PC-3 (cell line): ENCODE measurements at regions not wholly inside any gene's neighbourhood (a gene's known extent, or its start where the extent isn't known, plus 50 kb on each side); places are given as distances from the start of the nearest gene placed in this dataset.

Experiments used
- ATAC-seq: fragments of 200-7000 bp; cut with Tn5 transposase; 2 replicates; pipeline ENCODE4 v1.9.1; 2020; ENCODE audit warnings: mild to moderate bottlenecking, moderate library complexity
- BruUV-seq: library from RNA; stranded (reverse); fragments of 400-500 nt; replicated peaks from 2 replicates; lab custom pipeline; 2021; lab: Mats Ljungman, UMichigan
- CTCF ChIA-PET: fragments of 300-600 bp; sonication (Branson Sonifier 250); formaldehyde crosslinking; loops from one replicate; lab custom pipeline; 2022; ENCODE audit warnings: antibody characterized with exemption; lab: Charles Lee
- POLR2A ChIA-PET: fragments of 300-600 bp; sonication (Branson Sonifier 250); formaldehyde crosslinking; loops from one replicate; lab custom pipeline; 2022; ENCODE audit warnings: antibody characterized with exemption; ENCODE audit not compliant: unreplicated experiment; lab: Charles Lee
- DNase-seq: peaks from one replicate; pipeline ENCODE4 v3.0.0-alpha.2; 2015
- H2AFZ ChIP-seq: fragments of 300-600 bp; sonication (generic); 2 replicates; pipeline ENCODE4 v1.6.0; 2016; ENCODE audit warnings: antibody characterized with exemption, low read length
- H3F3A ChIP-seq: fragments of 300-600 bp; sonication (generic); one replicate; pipeline ENCODE4 v1.6.0; 2017; ENCODE audit warnings: antibody characterized with exemption, low read length, control low read depth, mild to moderate bottlenecking; ENCODE audit not compliant: unreplicated experiment
- H3K27ac ChIP-seq: fragments of 300-600 bp; sonication (generic); 2 replicates; pipeline ENCODE4 v1.5.1; 2016; ENCODE audit warnings: mild to moderate bottlenecking, low read length
- H3K27me3 ChIP-seq: fragments of 300-600 bp; sonication (generic); 2 replicates; pipeline ENCODE4 v1.6.1; 2016; ENCODE audit warnings: low read length, mixed read lengths
- H3K36me3 ChIP-seq: fragments of 300-600 bp; sonication (generic); 2 replicates; pipeline ENCODE4 v1.6.1; 2016; ENCODE audit warnings: low read depth, mixed run types, low read length, mixed read lengths
- H3K4me1 ChIP-seq: fragments of 300-600 bp; sonication (generic); 2 replicates; pipeline ENCODE4 v1.5.1; 2016; ENCODE audit warnings: low read length; ENCODE audit not compliant: insufficient read depth
- H3K4me2 ChIP-seq: fragments of 300-600 bp; sonication (generic); 2 replicates; pipeline ENCODE4 v1.6.0; 2016; ENCODE audit warnings: low read length
- H3K4me3 ChIP-seq: fragments of 300-600 bp; sonication (generic); 2 replicates; pipeline ENCODE4 v1.5.1; 2016; ENCODE audit warnings: mild to moderate bottlenecking, low read length, mixed read lengths
- H3K79me2 ChIP-seq: fragments of 300-600 bp; sonication (generic); 2 replicates; pipeline ENCODE4 v1.6.1; 2017; ENCODE audit warnings: low read length, mixed read lengths
- H3K9ac ChIP-seq: fragments of 300-600 bp; sonication (generic); 2 replicates; pipeline ENCODE4 v1.6.0; 2016; ENCODE audit warnings: mild to moderate bottlenecking, low read length
- H3K9me2 ChIP-seq: fragments of 300-600 bp; sonication (generic); replicated peaks from 2 replicates; pipeline ENCODE4 v1.6.1; 2016; ENCODE audit warnings: mixed run types, low read length, mixed read lengths
- H3K9me3 ChIP-seq: fragments of 300-600 bp; sonication (generic); 2 replicates; pipeline ENCODE4 v1.6.1; 2016; ENCODE audit warnings: low read length, mixed read lengths
- H4K20me1 ChIP-seq: fragments of 300-600 bp; sonication (generic); 2 replicates; pipeline ENCODE4 v1.6.1; 2016; ENCODE audit warnings: low read length, mixed read lengths
- EZH2 ChIP-seq: fragments of 300-600 bp; sonication (generic); IDR thresholded peaks from one replicate; pipeline ENCODE4 v1.6.1; 2017; ENCODE audit warnings: antibody characterized with exemption, mild to moderate bottlenecking, low read length; ENCODE audit not compliant: unreplicated experiment
- EZH2phosphoT487 ChIP-seq: fragments of 300-600 bp; sonication (generic); IDR thresholded peaks from 2 replicates; pipeline ENCODE4 v1.6.1; 2018; ENCODE audit warnings: mild to moderate bottlenecking, antibody characterized with exemption, low read length, borderline replicate concordance
- intact Hi-C: fragments of 100-400 bp; cut with micrococcal nuclease; formaldehyde crosslinking; loops from 2 replicates; pipeline ENCODE4 v1.9.0; 2023
- TF ChIP-seq, protein P1 (sequence below): fragments of 300-600 bp; sonication (generic); conservative IDR thresholded peaks from 2 replicates; pipeline ENCODE4 v1.5.1; 2017; ENCODE audit warnings: antibody characterized with exemption, low read depth, mild to moderate bottlenecking, low read length

DNA sequence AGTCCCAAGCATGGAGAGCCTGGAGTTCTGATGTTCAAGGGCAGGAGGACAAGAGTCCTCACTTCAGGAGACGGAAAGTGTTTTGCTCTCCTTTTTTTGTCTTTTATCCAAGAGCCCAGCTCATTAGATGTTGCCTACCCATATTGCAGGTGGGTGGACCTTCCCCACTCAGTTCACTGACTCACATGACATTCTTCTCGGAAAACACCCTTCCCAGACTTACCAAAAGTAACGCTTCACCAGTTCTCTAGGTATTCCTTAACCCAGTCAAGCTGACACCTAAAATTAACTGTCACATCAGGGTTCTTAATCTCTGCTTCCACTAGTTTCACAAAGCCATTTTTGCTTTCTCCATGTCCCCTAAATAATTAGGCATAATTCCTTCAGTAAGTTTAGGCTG is 2215.4 kb upstream of the PCDH20 start:
- Histone ChIP-seq H3K27ac (no peak overlapping the region), H3K9ac (no peak overlapping the region), H3K36me3 (no peaks in the 10 kb centered on the region), H3K27me3 (no peaks in the 10 kb centered on the region), H3K4me2 (no peak overlapping the region), H3K4me1 (no peaks in the 10 kb centered on the region), H3K9me2 (no peaks in the 10 kb centered on the region), H2AFZ (no peak overlapping the region), H3K9me3 (no peaks in the 10 kb centered on the region), H3F3A (no peaks in the 10 kb centered on the region), H4K20me1 (no peaks in the 10 kb centered on the region), H3K4me3 (no peak overlapping the region), H3K79me2 (no peaks in the 10 kb centered on the region)
- ChIA-PET CTCF (no interaction called here), POLR2A (no interaction called here)
- intact Hi-C loops: loop anchor here (10.0 kb wide), 1 partner anchor 1106 kb away; no protein-coding TSS in a partner anchor
- no TSS peak for BruUV-seq
- no peak for ATAC-seq
- TF ChIP-seq, protein P1, sequence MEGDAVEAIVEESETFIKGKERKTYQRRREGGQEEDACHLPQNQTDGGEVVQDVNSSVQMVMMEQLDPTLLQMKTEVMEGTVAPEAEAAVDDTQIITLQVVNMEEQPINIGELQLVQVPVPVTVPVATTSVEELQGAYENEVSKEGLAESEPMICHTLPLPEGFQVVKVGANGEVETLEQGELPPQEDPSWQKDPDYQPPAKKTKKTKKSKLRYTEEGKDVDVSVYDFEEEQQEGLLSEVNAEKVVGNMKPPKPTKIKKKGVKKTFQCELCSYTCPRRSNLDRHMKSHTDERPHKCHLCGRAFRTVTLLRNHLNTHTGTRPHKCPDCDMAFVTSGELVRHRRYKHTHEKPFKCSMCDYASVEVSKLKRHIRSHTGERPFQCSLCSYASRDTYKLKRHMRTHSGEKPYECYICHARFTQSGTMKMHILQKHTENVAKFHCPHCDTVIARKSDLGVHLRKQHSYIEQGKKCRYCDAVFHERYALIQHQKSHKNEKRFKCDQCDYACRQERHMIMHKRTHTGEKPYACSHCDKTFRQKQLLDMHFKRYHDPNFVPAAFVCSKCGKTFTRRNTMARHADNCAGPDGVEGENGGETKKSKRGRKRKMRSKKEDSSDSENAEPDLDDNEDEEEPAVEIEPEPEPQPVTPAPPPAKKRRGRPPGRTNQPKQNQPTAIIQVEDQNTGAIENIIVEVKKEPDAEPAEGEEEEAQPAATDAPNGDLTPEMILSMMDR: no peak
- TF ChIP-seq EZH2phosphoT487 (no peak), EZH2 (no peak)
- DNase-seq: no peak

DNA sequence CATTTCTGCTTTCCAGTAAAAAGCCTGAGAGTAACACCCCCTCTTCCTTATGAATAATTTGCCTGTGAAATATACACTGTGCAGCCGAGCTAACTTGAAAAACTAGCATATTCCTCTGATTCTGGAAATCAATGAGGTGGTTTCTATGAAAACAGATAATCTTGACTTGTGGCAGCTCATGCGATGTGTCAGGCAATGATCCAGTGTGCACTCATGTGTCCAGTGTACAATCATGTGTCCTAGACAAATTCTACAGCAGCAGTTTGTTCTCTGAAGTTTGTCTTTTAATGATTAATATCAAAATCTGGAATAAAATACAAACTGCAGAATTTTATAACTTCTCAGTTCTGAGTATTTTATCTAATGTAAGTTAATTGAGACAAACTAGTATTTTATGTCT is 2213.9 kb upstream of the PCDH20 start:
- no peaks in the 10 kb centered on the region for H3F3A ChIP-seq
- H3K9me2 ChIP-seq: no peaks in the 10 kb centered on the region
- H2AFZ ChIP-seq: no peak overlapping the region
- ATAC-seq: no peak
- TF ChIP-seq EZH2 (no peak), EZH2phosphoT487 (no peak)
- TF ChIP-seq, protein P1: no peak
- intact Hi-C loops: no loop called here
- no peaks in the 10 kb centered on the region for H3K79me2 ChIP-seq
- H3K4me2 ChIP-seq: no peak overlapping the region
- H4K20me1 ChIP-seq: no peaks in the 10 kb centered on the region
- BruUV-seq: no TSS peak
- no peaks in the 10 kb centered on the region for H3K9me3 ChIP-seq
- DNase-seq: no peak
- no peaks in the 10 kb centered on the region for H3K36me3 ChIP-seq
- H3K4me3 ChIP-seq: no peak overlapping the region
- no peak overlapping the region for H3K9ac ChIP-seq
- H3K27ac ChIP-seq: no peak overlapping the region
- ChIA-PET POLR2A (no interaction called here), CTCF (no interaction called here)
- H3K27me3 ChIP-seq: no peaks in the 10 kb centered on the region
- no peaks in the 10 kb centered on the region for H3K4me1 ChIP-seq

DNA sequence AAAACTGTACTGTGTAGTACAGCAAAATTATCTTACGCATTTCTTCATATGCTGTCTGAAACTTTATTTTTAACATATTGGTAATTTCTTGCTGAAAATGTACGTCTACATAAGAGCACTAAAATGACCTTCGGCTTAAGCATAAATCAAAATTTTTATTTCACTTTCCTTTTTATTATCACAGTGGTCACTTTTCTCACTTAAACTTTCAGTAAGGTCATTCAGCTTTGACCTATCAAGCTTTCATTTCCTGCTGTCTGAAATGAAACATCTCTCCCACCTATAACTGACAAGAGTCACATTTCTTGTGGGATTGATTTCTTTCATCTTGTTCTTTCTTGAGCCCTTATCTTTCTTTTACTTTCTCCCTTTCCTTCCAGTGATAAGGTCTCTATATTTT is 2212.7 kb upstream of the PCDH20 start:
- no peaks in the 10 kb centered on the region for H3F3A ChIP-seq
- DNase-seq (no peak), ATAC-seq (no peak)
- no peaks in the 10 kb centered on the region for H3K27me3 ChIP-seq
- H3K9ac ChIP-seq: no peak overlapping the region
- H3K36me3 ChIP-seq: no peaks in the 10 kb centered on the region
- no peaks in the 10 kb centered on the region for H3K79me2 ChIP-seq
- no peak overlapping the region for H3K4me2 ChIP-seq
- TF ChIP-seq EZH2: no peak
- TF ChIP-seq, protein P1: no peak
- no peak for TF ChIP-seq EZH2phosphoT487
- H4K20me1 ChIP-seq: no peaks in the 10 kb centered on the region
- H2AFZ ChIP-seq: no peak overlapping the region
- no peaks in the 10 kb centered on the region for H3K9me2 ChIP-seq
- ChIA-PET CTCF (no interaction called here), POLR2A (no interaction called here)
- H3K27ac ChIP-seq: no peak overlapping the region
- no peaks in the 10 kb centered on the region for H3K4me1 ChIP-seq
- no peaks in the 10 kb centered on the region for H3K9me3 ChIP-seq
- intact Hi-C loops: no loop called here
- H3K4me3 ChIP-seq: no peak overlapping the region
- BruUV-seq: no TSS peak
